GM12878 (cell line): ENCODE measurements at regions not wholly inside any gene's neighbourhood (a gene's known extent, or its start where the extent isn't known, plus 50 kb on each side); places are given as distances from the start of the nearest gene placed in this dataset.

Experiments used
- BHLHE40 ChIP-seq, 2 experiments: fragments of 450-650 bp in 1 of 2; IDR thresholded peaks; 2 replicates each; pipeline ENCODE4 v1.6.1; 2011 to 2017; ENCODE audit warnings: low read depth in 2 of 2, borderline replicate concordance in 1 of 2, improper control_type of control experiment in 1 of 2, low read length in 1 of 2, mild to moderate bottlenecking in 1 of 2
- CBX5 ChIP-seq: sonication (generic); IDR thresholded peaks from 2 replicates; pipeline ENCODE4 v1.6.1; 2016; ENCODE audit warnings: low read depth, moderate library complexity, mild to moderate bottlenecking, inconsistent platforms
- CHD4 ChIP-seq: fragments of 200-600 bp; sonication (generic); IDR thresholded peaks from 2 replicates; pipeline ENCODE4 v1.6.1; 2016; ENCODE audit warnings: mild to moderate bottlenecking
- HCFC1 ChIP-seq: fragments of 150-350 bp; IDR thresholded peaks from 2 replicates; pipeline ENCODE4 v1.6.1; 2014; ENCODE audit warnings: low read length
- MLLT1 ChIP-seq: fragments of 450-650 bp; IDR thresholded peaks from 2 replicates; pipeline ENCODE4 v1.6.1; 2016; ENCODE audit warnings: mild to moderate bottlenecking
- MXI1 ChIP-seq: fragments of 150-350 bp; IDR thresholded peaks from 2 replicates; pipeline ENCODE4 v1.6.1; 2011; ENCODE audit warnings: low read depth, mild to moderate bottlenecking, inconsistent platforms, low read length, improper control_type of control experiment
- NRF1 ChIP-seq: conservative IDR thresholded peaks from 2 replicates; pipeline ENCODE4 v1.6.1; 2011; ENCODE audit warnings: mild to moderate bottlenecking, low read depth, low read length, improper control_type of control experiment
- POLR2A ChIP-seq: IDR thresholded peaks from 2 replicates; pipeline ENCODE4 v1.6.1; 2011; ENCODE audit warnings: low read depth, mild to moderate bottlenecking, low read length
- YBX1 ChIP-seq: fragments of 450-650 bp; IDR thresholded peaks from 2 replicates; pipeline ENCODE4 v1.6.1; 2016; ENCODE audit warnings: antibody characterized with exemption
- YY1 ChIP-seq: IDR thresholded peaks from 2 replicates; pipeline ENCODE4 v1.6.1; 2011; ENCODE audit warnings: low read depth, mild to moderate bottlenecking, low read length
- ZBTB33 ChIP-seq: fragments of 450-650 bp; IDR thresholded peaks from 2 replicates; pipeline ENCODE4 v1.6.1; 2017; ENCODE audit warnings: mild to moderate bottlenecking
- TF ChIP-seq, protein P1 (sequence below): IDR thresholded peaks from 2 replicates; pipeline ENCODE4 v1.6.1; 2012; ENCODE audit warnings: low read depth, low read length, improper control_type of control experiment
- TF ChIP-seq, protein P2 (sequence below), 3 experiments: IDR thresholded peaks in 2 of 3; conservative IDR thresholded peaks in 1 of 3; 2 replicates each; pipeline ENCODE4 v1.5.1; 2011; ENCODE audit warnings: low read depth in 3 of 3, low read length in 3 of 3, mild to moderate bottlenecking in 3 of 3, control low read depth in 2 of 3, moderate library complexity in 2 of 3, inconsistent platforms in 1 of 3, mixed read lengths in 1 of 3; ENCODE audit not compliant: control insufficient read depth in 2 of 3, insufficient read depth in 1 of 3; ENCODE audit errors: extremely low read depth in 1 of 3

- TF ChIP-seq, protein P1, sequence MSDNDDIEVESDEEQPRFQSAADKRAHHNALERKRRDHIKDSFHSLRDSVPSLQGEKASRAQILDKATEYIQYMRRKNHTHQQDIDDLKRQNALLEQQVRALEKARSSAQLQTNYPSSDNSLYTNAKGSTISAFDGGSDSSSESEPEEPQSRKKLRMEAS: no peak
- TF ChIP-seq, protein P2, sequence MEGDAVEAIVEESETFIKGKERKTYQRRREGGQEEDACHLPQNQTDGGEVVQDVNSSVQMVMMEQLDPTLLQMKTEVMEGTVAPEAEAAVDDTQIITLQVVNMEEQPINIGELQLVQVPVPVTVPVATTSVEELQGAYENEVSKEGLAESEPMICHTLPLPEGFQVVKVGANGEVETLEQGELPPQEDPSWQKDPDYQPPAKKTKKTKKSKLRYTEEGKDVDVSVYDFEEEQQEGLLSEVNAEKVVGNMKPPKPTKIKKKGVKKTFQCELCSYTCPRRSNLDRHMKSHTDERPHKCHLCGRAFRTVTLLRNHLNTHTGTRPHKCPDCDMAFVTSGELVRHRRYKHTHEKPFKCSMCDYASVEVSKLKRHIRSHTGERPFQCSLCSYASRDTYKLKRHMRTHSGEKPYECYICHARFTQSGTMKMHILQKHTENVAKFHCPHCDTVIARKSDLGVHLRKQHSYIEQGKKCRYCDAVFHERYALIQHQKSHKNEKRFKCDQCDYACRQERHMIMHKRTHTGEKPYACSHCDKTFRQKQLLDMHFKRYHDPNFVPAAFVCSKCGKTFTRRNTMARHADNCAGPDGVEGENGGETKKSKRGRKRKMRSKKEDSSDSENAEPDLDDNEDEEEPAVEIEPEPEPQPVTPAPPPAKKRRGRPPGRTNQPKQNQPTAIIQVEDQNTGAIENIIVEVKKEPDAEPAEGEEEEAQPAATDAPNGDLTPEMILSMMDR (IDR thresholded peaks at IDR 0.05 in 2 of 3, conservative IDR thresholded peaks at IDR 0.05 in 1 of 3; ENCODE audit: control insufficient read depth in 2 of 3, extremely low read depth in 1 of 3, insufficient read depth in 1 of 3, low read depth in 3 of 3, low read length in 3 of 3): no peak
- no peak for TF ChIP-seq HCFC1
- no peak for TF ChIP-seq POLR2A
- no peak for TF ChIP-seq BHLHE40 (IDR thresholded peaks at IDR 0.05; ENCODE audit: borderline replicate concordance in 1 of 2, low read depth in 2 of 2, low read length in 1 of 2)
- TF ChIP-seq MLLT1: no peak
- no peak for TF ChIP-seq ZBTB33
- TF ChIP-seq CHD4: no peak
- TF ChIP-seq YBX1: no peak
- no peak for TF ChIP-seq CBX5
- no peak for TF ChIP-seq YY1
- no peak for TF ChIP-seq NRF1
- no peak for TF ChIP-seq MXI1
Observed at GRCh38 chr7:33805630-33806233, 99.6 kb upstream of the BMPER start.
